Gastroesophageal sphincter (tissue), 3 donors: ENCODE measurements at regions not wholly inside any gene's neighbourhood (a gene's known extent, or its start where the extent isn't known, plus 50 kb on each side); places are given as distances from the start of the nearest gene placed in this dataset.

Experiments
- EP300 ChIP-seq: sonication (generic); formaldehyde crosslinking; IDR thresholded peaks from one replicate; pipeline ENCODE4 v1.6.1; 2017; ENCODE audit warnings: antibody characterized with exemption, mild to moderate bottlenecking
- POLR2A ChIP-seq, 2 donors: fragments of 450-650 bp; IDR thresholded peaks; one replicate each; pipeline ENCODE4 v1.6.1; 2017; ENCODE audit warnings: antibody characterized with exemption in 2 of 2, mild to moderate bottlenecking in 2 of 2, moderate library complexity in 1 of 2
- TF ChIP-seq, protein P1 (sequence below), 4 experiments: fragments of 200-600 bp in 2 of 4; fragments of 450-650 bp in 2 of 4; sonication (generic) in 1 of 4; IDR thresholded peaks; one replicate each; pipeline ENCODE4 v1.5.1; 2017 to 2019; ENCODE audit warnings: antibody characterized with exemption in 4 of 4, mild to moderate bottlenecking in 2 of 4, moderate library complexity in 2 of 4

DNA sequence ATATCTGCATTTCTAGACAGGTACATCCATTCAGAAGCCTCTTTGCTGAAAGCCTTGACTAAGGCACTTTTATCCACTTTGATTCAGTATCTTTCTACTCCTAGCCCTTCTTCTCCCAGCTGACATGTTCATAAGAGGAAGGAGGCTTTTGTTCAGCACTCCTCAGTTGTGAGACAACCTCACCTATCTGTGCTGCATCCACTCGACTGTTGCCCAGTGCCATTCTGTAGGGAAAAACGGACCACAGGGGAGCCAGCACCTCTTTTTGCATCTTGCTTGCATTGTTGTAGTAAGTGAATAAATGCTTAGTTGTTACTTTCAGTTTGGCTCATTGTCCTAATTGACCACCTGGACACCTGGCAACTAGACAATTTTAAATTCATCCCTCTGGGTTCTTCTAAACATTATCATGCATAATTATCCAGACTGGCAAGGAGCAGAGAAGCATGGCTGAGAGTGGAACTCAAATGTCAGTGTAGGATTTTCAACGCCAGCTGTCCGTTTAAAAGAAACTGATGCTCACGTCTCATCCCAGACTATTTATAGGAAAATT, 83.8 kb upstream of the BOD1L1 start:
- TF ChIP-seq POLR2A (IDR thresholded peaks at IDR 0.05) (no peak), EP300 (no peak)
- TF ChIP-seq, protein P1, sequence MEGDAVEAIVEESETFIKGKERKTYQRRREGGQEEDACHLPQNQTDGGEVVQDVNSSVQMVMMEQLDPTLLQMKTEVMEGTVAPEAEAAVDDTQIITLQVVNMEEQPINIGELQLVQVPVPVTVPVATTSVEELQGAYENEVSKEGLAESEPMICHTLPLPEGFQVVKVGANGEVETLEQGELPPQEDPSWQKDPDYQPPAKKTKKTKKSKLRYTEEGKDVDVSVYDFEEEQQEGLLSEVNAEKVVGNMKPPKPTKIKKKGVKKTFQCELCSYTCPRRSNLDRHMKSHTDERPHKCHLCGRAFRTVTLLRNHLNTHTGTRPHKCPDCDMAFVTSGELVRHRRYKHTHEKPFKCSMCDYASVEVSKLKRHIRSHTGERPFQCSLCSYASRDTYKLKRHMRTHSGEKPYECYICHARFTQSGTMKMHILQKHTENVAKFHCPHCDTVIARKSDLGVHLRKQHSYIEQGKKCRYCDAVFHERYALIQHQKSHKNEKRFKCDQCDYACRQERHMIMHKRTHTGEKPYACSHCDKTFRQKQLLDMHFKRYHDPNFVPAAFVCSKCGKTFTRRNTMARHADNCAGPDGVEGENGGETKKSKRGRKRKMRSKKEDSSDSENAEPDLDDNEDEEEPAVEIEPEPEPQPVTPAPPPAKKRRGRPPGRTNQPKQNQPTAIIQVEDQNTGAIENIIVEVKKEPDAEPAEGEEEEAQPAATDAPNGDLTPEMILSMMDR (IDR thresholded peaks at IDR 0.05), result no peak
